GM12878 (cell line): ENCODE measurements at regions not wholly inside any gene's neighbourhood (a gene's known extent, or its start where the extent isn't known, plus 50 kb on each side); places are given as distances from the start of the nearest gene placed in this dataset.

Experiments used
- BACH1 ChIP-seq: fragments of 450-650 bp; IDR thresholded peaks from 2 replicates; pipeline ENCODE4 v1.6.1; 2017; ENCODE audit warnings: mild to moderate bottlenecking, borderline replicate concordance
- EGR1 ChIP-seq, 2 experiments: IDR thresholded peaks; 1 replicate in 1 of 2; 2 replicates in 1 of 2; pipeline ENCODE4 v1.6.1; 2011 to 2012; ENCODE audit warnings: low read depth in 2 of 2, low read length in 2 of 2, borderline replicate concordance in 1 of 2, mild to moderate bottlenecking in 1 of 2, moderate library complexity in 1 of 2
- IRF5 ChIP-seq: fragments of 450-650 bp; IDR thresholded peaks from 2 replicates; pipeline ENCODE4 v1.6.1; 2017; ENCODE audit warnings: borderline replicate concordance
- NFYB ChIP-seq: IDR thresholded peaks from 2 replicates; pipeline ENCODE4 v1.6.1; 2011; ENCODE audit warnings: low read depth, mild to moderate bottlenecking, low read length, improper control_type of control experiment, moderate library complexity; ENCODE audit not compliant: insufficient read depth
- PML ChIP-seq: IDR thresholded peaks from 2 replicates; pipeline ENCODE4 v1.6.1; 2012; ENCODE audit warnings: low read length, inconsistent platforms
- RELA ChIP-seq: fragments of 450-650 bp; IDR thresholded peaks from 2 replicates; pipeline ENCODE4 v1.8.0; 2014; ENCODE audit warnings: borderline replicate concordance; ENCODE audit not compliant: partially characterized antibody
- SIN3A ChIP-seq: IDR thresholded peaks from 2 replicates; pipeline ENCODE4 v1.6.1; 2012; ENCODE audit warnings: low read depth, low read length, improper control_type of control experiment
- ZBTB40 ChIP-seq: fragments of 450-650 bp; IDR thresholded peaks from 2 replicates; pipeline ENCODE4 v1.6.1; 2016; ENCODE audit warnings: mild to moderate bottlenecking, moderate library complexity, borderline replicate concordance
- ZSCAN29 ChIP-seq: fragments of 450-650 bp; IDR thresholded peaks from 2 replicates; pipeline ENCODE4 v1.6.1; 2017; ENCODE audit warnings: mild to moderate bottlenecking, moderate library complexity

- TF ChIP-seq ZBTB40 (no peak), ZSCAN29 (no peak), NFYB (no peak), IRF5 (no peak), PML (no peak), RELA (no peak), BACH1 (no peak), EGR1 (IDR thresholded peaks at IDR 0.05; ENCODE audit: borderline replicate concordance in 1 of 2, low read depth in 2 of 2, low read length in 2 of 2) (no peak), SIN3A (no peak)
Observed at GRCh38 chr7:50921114-50921813, 138.6 kb upstream of the GRB10 start (continued).
